ENCODE measurements at regions not wholly inside any gene's neighbourhood (a gene's known extent, or its start where the extent isn't known, plus 50 kb on each side); places are given as distances from the start of the nearest gene placed in this dataset.

DNA sequence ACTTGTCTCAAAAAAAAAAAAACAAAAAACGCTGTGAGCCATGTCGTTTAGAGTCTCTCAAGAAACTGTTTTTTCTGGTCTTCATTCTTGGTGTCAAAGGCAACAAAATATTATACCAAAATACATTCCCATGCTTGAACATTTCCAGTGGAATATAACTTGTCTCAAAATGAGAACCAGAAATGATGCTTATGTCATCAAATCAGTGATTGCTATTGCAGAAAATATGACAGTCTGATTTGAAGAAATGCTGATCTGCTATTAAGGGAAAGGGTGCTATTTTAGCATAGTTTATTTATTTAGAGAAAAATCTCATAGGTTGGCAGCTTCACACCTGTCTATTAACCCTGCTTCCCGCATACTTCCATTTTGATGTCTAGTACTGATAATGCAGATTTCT is 82.4 kb upstream of the ACSL3 start:
- Histone ChIP-seq H3K27ac (ENCODE audit: low read depth, low read length) (no peak overlapping the region), H3K9me3 (ENCODE audit: control insufficient read depth in 3 of 3, low read length in 3 of 3) (no peaks in the 10 kb centered on the region), H3K27me3 (ENCODE audit: control insufficient read depth in 3 of 3, insufficient read depth in 3 of 3, low read length in 3 of 3) (no peaks in the 10 kb centered on the region), H3K4me3 (ENCODE audit: low read length in 3 of 3) (no peak overlapping the region), H3K9ac (ENCODE audit: low read depth in 1 of 3, low read length in 3 of 3) (no peak overlapping the region), H3K4me1 (ENCODE audit: control insufficient read depth in 3 of 3, insufficient read depth in 3 of 3, low read length in 3 of 3) (peaks cover 0 to 4% (median 4%) of the 10 kb centered on the region in 3 donors), H3K36me3 (ENCODE audit: control insufficient read depth in 3 of 3, insufficient read depth in 3 of 3, low read length in 3 of 3) (no peaks in the 10 kb centered on the region)

DNA sequence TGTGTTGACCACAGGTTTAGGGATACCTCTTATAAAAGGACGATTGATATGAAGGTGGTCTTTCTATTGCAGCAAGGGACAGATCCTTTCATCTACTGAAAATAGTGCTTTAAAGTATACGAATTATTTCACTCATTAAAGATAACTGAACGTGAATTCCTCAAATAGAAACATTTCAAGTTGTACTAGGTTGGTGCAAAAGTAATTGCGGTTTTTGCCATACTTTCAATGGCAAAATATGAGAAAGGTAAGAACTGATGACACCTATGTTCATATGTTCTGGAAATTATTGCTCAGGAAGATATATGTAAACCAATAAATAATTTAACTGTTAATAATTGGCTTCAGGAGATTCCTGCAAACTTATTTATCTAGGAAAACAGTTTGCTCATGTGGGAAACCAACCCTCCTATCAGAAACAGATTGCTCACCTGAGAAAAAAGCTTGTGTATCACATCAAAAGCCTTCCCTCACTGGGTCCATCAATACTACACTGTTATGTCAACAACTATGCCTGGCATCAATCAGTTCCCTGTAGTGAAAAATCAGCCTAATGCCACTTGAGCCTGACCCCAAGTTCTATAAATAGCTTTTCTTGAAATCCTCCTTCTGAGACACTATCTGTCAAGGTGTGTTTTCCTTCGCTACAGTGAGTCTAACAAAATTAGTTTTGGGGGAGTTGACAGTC is 81.5 kb upstream of the ACSL3 start:
- H3K36me3 ChIP-seq (ENCODE audit: control insufficient read depth in 3 of 3, insufficient read depth in 3 of 3, low read length in 3 of 3), result no peaks in the 10 kb centered on the region
- H3K9me3 ChIP-seq (ENCODE audit: control insufficient read depth in 3 of 3, low read length in 3 of 3), result no peaks in the 10 kb centered on the region
- no peaks in the 10 kb centered on the region for H3K27me3 ChIP-seq (ENCODE audit: control insufficient read depth in 3 of 3, insufficient read depth in 3 of 3, low read length in 3 of 3)
- peaks cover 0 to 4% (median 4%) of the 10 kb centered on the region in 3 donors for H3K4me1 ChIP-seq (ENCODE audit: control insufficient read depth in 3 of 3, insufficient read depth in 3 of 3, low read length in 3 of 3)
- H3K27ac ChIP-seq (ENCODE audit: low read depth, low read length), result no peak overlapping the region
- no peak overlapping the region for H3K4me3 ChIP-seq (ENCODE audit: low read length in 3 of 3)
- no peak overlapping the region for H3K9ac ChIP-seq (ENCODE audit: low read depth in 1 of 3, low read length in 3 of 3)

DNA sequence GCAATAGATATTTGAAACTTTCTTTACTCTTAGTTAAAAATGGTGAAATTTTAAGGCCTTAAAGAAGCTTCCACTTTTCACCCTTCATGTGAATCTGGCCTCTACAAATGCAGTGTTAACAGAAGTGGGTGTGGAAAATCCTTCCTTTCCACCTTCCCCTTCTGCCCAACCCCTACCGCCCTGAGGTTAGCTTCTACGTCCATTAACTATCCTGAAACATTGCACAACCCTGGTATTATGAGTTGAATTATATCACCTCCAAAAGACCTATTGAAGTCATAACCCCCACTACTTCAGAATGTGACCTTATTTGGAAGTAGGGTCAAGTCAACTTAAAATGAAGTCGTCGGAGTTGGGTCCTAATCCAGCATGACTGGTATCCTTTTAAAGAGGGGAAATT is 80.8 kb upstream of the ACSL3 start:
- H3K27ac ChIP-seq (ENCODE audit: low read depth, low read length), result no peak overlapping the region
- no peaks in the 10 kb centered on the region for H3K36me3 ChIP-seq (ENCODE audit: control insufficient read depth in 3 of 3, insufficient read depth in 3 of 3, low read length in 3 of 3)
- no peaks in the 10 kb centered on the region for H3K27me3 ChIP-seq (ENCODE audit: control insufficient read depth in 3 of 3, insufficient read depth in 3 of 3, low read length in 3 of 3)
- H3K4me1 ChIP-seq (ENCODE audit: control insufficient read depth in 3 of 3, insufficient read depth in 3 of 3, low read length in 3 of 3), result peaks cover 0 to 4% (median 4%) of the 10 kb centered on the region in 3 donors
- H3K9ac ChIP-seq (ENCODE audit: low read depth in 1 of 3, low read length in 3 of 3), result no peak overlapping the region
- H3K9me3 ChIP-seq (ENCODE audit: control insufficient read depth in 3 of 3, low read length in 3 of 3), result no peaks in the 10 kb centered on the region
- H3K4me3 ChIP-seq (ENCODE audit: low read length in 3 of 3), result no peak overlapping the region

DNA sequence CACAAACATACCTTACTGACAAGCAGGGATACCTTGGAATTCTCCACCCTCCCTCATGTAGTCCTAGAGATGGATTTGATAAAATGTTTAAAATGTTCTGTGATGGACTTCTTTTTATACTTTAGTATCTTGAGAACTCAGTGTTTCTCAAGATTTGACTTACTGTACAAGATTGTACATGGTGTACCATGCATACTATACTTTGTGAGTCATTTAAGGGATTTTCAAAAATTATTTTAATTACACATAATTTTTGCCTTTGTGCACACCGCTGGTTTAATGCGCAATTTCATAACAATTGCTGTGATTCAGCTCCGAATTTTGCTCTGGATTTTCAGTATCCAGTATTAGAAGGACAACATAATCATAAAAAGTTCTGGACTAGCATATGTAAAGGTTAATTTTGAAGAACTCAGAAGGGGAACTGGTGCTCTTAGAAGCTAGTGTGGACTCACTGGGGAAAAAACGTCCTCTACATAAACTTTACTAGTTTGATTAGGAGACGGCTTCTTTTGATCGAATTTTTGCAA is 78.6 kb upstream of the ACSL3 start:
- Histone ChIP-seq H3K9me3 (ENCODE audit: control insufficient read depth in 3 of 3, low read length in 3 of 3) (no peaks in the 10 kb centered on the region), H3K36me3 (ENCODE audit: control insufficient read depth in 3 of 3, insufficient read depth in 3 of 3, low read length in 3 of 3) (no peaks in the 10 kb centered on the region), H3K27ac (ENCODE audit: low read depth, low read length) (no peak overlapping the region), H3K4me3 (ENCODE audit: low read length in 3 of 3) (no peak overlapping the region), H3K9ac (ENCODE audit: low read depth in 1 of 3, low read length in 3 of 3) (no peak overlapping the region), H3K27me3 (ENCODE audit: control insufficient read depth in 3 of 3, insufficient read depth in 3 of 3, low read length in 3 of 3) (no peaks in the 10 kb centered on the region), H3K4me1 (ENCODE audit: control insufficient read depth in 3 of 3, insufficient read depth in 3 of 3, low read length in 3 of 3) (no peaks in the 10 kb centered on the region)

DNA sequence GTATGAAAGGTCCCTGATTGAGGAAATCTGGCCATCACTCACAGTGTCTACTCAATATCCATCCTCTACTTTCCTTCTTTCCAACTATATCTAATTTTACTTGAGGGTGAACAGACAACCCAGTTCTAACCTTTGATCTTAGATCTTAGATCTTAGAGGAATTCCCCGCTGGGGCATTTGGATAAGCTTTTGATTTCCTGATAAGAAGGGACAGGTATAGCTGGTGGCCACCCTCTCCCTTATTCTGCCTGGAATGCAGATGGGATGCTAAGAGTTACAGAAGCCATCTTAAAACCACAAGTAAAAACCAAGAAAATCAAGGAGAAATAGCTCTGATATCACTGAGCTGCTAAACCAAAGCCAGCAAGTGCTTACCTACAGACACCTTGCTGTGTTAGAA is 77.2 kb upstream of the ACSL3 start:
- no peak overlapping the region for H3K9ac ChIP-seq (ENCODE audit: low read depth in 1 of 3, low read length in 3 of 3)
- no peak overlapping the region for H3K27ac ChIP-seq (ENCODE audit: low read depth, low read length)
- H3K4me3 ChIP-seq (ENCODE audit: low read length in 3 of 3), result no peak overlapping the region
- H3K36me3 ChIP-seq (ENCODE audit: control insufficient read depth in 3 of 3, insufficient read depth in 3 of 3, low read length in 3 of 3), result no peaks in the 10 kb centered on the region
- no peaks in the 10 kb centered on the region for H3K27me3 ChIP-seq (ENCODE audit: control insufficient read depth in 3 of 3, insufficient read depth in 3 of 3, low read length in 3 of 3)
- no peaks in the 10 kb centered on the region for H3K9me3 ChIP-seq (ENCODE audit: control insufficient read depth in 3 of 3, low read length in 3 of 3)
- peaks cover 0 to 2% (median 0%) of the 10 kb centered on the region in 3 donors for H3K4me1 ChIP-seq (ENCODE audit: control insufficient read depth in 3 of 3, insufficient read depth in 3 of 3, low read length in 3 of 3)

DNA sequence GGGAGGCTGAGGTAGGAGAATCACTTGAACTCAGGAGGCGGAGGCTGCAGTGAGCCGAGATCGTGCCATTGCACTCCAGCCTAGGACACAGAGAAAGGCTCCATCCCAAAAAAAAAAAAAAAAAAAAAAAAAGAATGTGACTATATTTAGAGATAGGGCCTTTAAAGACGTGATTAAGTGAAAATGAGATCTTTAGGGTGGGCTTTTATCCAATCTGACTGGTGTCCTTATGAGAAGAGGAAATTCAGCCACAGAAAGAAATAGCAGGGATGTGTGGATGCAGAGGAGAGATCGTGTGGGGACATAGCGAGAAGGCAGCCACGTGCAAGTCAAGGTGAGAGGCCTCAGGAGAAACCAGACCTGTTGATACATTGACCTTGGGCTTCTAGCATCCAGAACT is 69.9 kb upstream of the ACSL3 start:
- H3K4me1 ChIP-seq (ENCODE audit: control insufficient read depth in 3 of 3, insufficient read depth in 3 of 3, low read length in 3 of 3), result peaks cover 10 to 20% (median 11%) of the 10 kb centered on the region in 3 donors
- no peak overlapping the region for H3K4me3 ChIP-seq (ENCODE audit: low read length in 3 of 3)
- H3K27ac ChIP-seq (ENCODE audit: low read depth, low read length), result no peak overlapping the region

DNA sequence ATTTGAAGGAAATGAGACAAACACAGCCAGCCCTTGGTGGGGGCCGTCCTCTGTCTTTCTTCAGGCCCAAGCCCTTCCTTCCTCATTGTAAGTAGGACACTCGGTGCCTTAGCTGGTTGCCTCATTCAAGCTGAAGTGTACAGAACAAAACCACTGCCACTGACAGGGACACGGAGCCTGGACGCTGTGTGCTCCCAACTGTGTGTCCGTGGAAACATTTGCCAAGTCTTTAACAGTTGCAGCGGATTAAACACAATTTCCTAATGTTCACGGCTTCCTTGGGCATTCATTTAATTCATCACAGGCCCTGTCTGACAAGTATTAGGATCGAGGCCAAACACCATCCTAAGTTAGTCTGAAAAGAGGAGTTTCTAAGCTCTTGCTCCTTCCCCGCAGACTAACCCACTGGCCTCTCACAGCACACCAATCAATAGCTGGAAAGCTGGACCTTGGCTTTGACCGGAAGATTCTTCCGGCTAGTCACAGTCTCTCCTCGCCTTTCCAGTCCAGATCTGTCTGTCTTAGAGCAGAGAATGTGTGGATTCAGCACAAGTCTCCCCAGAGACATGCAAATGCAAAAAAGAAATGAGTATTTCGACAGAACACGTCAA is 68.7 kb upstream of the ACSL3 start:
- H3K27ac ChIP-seq (ENCODE audit: low read depth, low read length), result peak overlapping the region; percentile 33
- H3K9ac ChIP-seq (ENCODE audit: low read depth in 1 of 3, low read length in 3 of 3), result peak overlapping the region in 2 of 3 donors; percentile 18 to 38
- H3K27me3 ChIP-seq (ENCODE audit: control insufficient read depth in 3 of 3, insufficient read depth in 3 of 3, low read length in 3 of 3), result no peaks in the 10 kb centered on the region
- H3K36me3 ChIP-seq (ENCODE audit: control insufficient read depth in 3 of 3, insufficient read depth in 3 of 3, low read length in 3 of 3), result no peaks in the 10 kb centered on the region
- peaks cover 16 to 20% (median 19%) of the 10 kb centered on the region in 3 donors for H3K4me1 ChIP-seq (ENCODE audit: control insufficient read depth in 3 of 3, insufficient read depth in 3 of 3, low read length in 3 of 3)
- H3K9me3 ChIP-seq (ENCODE audit: control insufficient read depth in 3 of 3, low read length in 3 of 3), result no peaks in the 10 kb centered on the region
- peak overlapping the region in 1 of 3 donors; percentile 33 for H3K4me3 ChIP-seq (ENCODE audit: low read length in 3 of 3)

More for the DNA sequence above, 69.9 kb upstream of the ACSL3 start:
- Histone ChIP-seq H3K9ac (ENCODE audit: low read depth in 1 of 3, low read length in 3 of 3) (no peak overlapping the region), H3K9me3 (ENCODE audit: control insufficient read depth in 3 of 3, low read length in 3 of 3) (no peaks in the 10 kb centered on the region), H3K27me3 (ENCODE audit: control insufficient read depth in 3 of 3, insufficient read depth in 3 of 3, low read length in 3 of 3) (no peaks in the 10 kb centered on the region), H3K36me3 (ENCODE audit: control insufficient read depth in 3 of 3, insufficient read depth in 3 of 3, low read length in 3 of 3) (no peaks in the 10 kb centered on the region)

DNA sequence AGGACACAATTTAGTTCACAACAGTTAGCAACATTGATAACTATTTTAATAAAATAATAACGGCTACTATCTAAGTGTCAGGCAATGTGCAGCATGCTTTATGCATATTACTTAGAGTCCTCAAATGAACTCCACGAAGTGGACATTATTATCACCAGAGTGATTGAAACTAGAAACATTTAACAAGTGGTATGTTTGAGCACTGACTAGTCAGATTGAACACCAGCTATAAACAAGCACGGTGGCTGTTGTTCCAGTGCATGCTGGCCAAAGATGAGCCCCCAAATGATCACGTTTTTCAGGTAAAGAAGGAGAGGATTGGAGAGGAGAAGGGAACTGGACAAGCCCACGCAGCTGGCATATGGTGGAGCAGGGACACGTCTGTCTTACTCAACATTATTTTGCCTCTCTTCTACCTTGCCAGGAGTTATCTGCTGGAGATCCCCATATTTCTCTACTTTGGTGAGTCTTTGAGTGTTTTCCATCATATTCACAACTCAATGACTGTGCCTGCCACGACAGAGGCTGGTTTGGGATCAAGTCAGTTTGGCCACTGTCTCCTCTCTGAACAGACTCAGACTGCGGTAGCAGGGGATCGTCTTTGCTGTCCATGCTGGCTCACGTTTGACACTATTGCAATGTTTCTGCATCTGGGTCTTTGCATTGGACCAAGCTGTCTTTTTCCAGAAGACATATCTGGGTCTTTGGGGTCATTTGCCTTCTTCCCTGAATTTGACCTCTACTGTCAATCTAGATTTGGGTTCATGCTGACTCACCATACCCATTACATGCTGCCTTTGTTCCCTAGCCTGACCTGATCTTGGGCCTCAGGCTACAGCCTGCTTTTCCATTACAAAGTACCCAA is 66.0 kb upstream of the ACSL3 start:
- H3K4me1 ChIP-seq (ENCODE audit: control insufficient read depth in 3 of 3, insufficient read depth in 3 of 3, low read length in 3 of 3), result peaks cover 10 to 15% (median 15%) of the 10 kb centered on the region in 3 donors
- no peaks in the 10 kb centered on the region for H3K36me3 ChIP-seq (ENCODE audit: control insufficient read depth in 3 of 3, insufficient read depth in 3 of 3, low read length in 3 of 3)
- no peaks in the 10 kb centered on the region for H3K9me3 ChIP-seq (ENCODE audit: control insufficient read depth in 3 of 3, low read length in 3 of 3)
- no peak overlapping the region for H3K9ac ChIP-seq (ENCODE audit: low read depth in 1 of 3, low read length in 3 of 3)
- H3K27ac ChIP-seq (ENCODE audit: low read depth, low read length), result no peak overlapping the region
- H3K27me3 ChIP-seq (ENCODE audit: control insufficient read depth in 3 of 3, insufficient read depth in 3 of 3, low read length in 3 of 3), result no peaks in the 10 kb centered on the region
- no peak overlapping the region for H3K4me3 ChIP-seq (ENCODE audit: low read length in 3 of 3)

DNA sequence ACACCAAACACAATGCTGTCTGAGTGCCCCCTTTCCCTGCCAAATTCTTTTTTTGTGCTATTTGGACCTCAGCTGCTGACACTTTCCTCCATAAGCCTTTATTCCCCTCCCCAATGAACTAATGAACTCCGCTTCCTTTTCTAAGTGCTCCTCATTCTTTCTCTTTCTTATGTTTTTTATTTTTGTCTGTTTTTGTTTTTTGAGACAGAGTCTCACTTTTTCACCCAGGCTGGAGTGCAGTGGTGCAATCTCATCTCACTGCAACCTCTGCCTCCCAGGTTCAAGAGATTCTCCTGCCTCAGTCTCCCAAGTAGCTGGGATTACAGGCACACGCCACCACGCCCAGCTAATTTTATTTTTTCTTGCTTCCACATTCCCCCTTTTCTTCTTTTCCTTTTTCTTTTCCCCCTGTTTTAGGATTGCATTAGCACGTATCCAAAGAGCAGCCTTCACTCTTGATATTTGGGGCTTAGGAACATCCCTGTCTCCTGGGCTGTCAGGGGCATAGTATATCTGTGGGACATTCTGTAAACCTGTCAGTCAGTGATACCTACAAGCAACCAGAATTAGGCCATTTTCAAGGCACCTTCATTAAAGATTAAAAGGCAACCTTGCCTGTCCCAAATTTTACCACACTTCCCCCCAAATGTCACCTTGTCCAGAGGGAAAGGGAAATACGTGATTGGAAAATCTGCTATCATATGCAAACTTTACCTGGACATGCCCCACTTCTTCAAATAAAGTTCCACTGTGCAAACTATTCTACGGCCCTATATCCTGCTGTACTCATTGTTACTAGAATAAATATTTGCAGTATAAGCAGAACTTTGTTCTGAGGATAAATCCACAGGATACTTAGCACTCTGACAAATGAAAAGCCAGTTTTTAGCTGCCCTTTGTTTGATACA is 65.1 kb upstream of the ACSL3 start:
- H3K36me3 ChIP-seq (ENCODE audit: control insufficient read depth in 3 of 3, insufficient read depth in 3 of 3, low read length in 3 of 3), result no peaks in the 10 kb centered on the region
- H3K27me3 ChIP-seq (ENCODE audit: control insufficient read depth in 3 of 3, insufficient read depth in 3 of 3, low read length in 3 of 3), result no peaks in the 10 kb centered on the region
- no peaks in the 10 kb centered on the region for H3K9me3 ChIP-seq (ENCODE audit: control insufficient read depth in 3 of 3, low read length in 3 of 3)
- H3K4me3 ChIP-seq (ENCODE audit: low read length in 3 of 3), result no peak overlapping the region
- no peak overlapping the region for H3K9ac ChIP-seq (ENCODE audit: low read depth in 1 of 3, low read length in 3 of 3)
- no peak overlapping the region for H3K27ac ChIP-seq (ENCODE audit: low read depth, low read length)
- H3K4me1 ChIP-seq (ENCODE audit: control insufficient read depth in 3 of 3, insufficient read depth in 3 of 3, low read length in 3 of 3), result peaks cover 8 to 13% (median 13%) of the 10 kb centered on the region in 3 donors
